ENCODE measurements at regions not wholly inside any gene's neighbourhood (a gene's known extent, or its start where the extent isn't known, plus 50 kb on each side); places are given as distances from the start of the nearest gene placed in this dataset.

- TF ChIP-seq REST (IDR thresholded peaks at IDR 0.05; ENCODE audit: insufficient read depth in 1 of 2, low read depth in 2 of 2, low read length in 2 of 2) (no peak), FOXP2 (optimal IDR thresholded peaks at IDR 0.05; ENCODE audit: borderline replicate concordance, extremely low read depth, extremely low read length, insufficient read depth) (no peak), TAF1 (IDR thresholded peaks at IDR 0.05; ENCODE audit: borderline replicate concordance, insufficient read depth, low read length) (no peak), SIN3A (IDR thresholded peaks at IDR 0.05; ENCODE audit: borderline replicate concordance, insufficient read depth, low read length) (no peak), POLR2AphosphoS5 (IDR thresholded peaks at IDR 0.05; ENCODE audit: low read depth, low read length) (no peak)
These were observed 349.9 kb downstream of the PTPRU start for GRCh38 chr1:29586215-29586614.

GRCh38 chr1:29585656-29586055 lies 349.3 kb downstream of the PTPRU start:
- TF ChIP-seq SIN3A (IDR thresholded peaks at IDR 0.05; ENCODE audit: borderline replicate concordance, insufficient read depth, low read length) = no peak
- TF ChIP-seq FOXP2 (optimal IDR thresholded peaks at IDR 0.05; ENCODE audit: borderline replicate concordance, extremely low read depth, extremely low read length, insufficient read depth) = no peak
- TF ChIP-seq REST (IDR thresholded peaks at IDR 0.05; ENCODE audit: insufficient read depth in 1 of 2, low read depth in 2 of 2, low read length in 2 of 2) = no peak
- TF ChIP-seq TAF1 (IDR thresholded peaks at IDR 0.05; ENCODE audit: borderline replicate concordance, insufficient read depth, low read length) = no peak
- no peak for TF ChIP-seq POLR2AphosphoS5 (IDR thresholded peaks at IDR 0.05; ENCODE audit: low read depth, low read length)

- no peak for TF ChIP-seq FOXP2 (optimal IDR thresholded peaks at IDR 0.05; ENCODE audit: borderline replicate concordance, extremely low read depth, extremely low read length, insufficient read depth)
- no peak for TF ChIP-seq REST (IDR thresholded peaks at IDR 0.05; ENCODE audit: insufficient read depth in 1 of 2, low read depth in 2 of 2, low read length in 2 of 2)
- no peak for TF ChIP-seq TAF1 (IDR thresholded peaks at IDR 0.05; ENCODE audit: borderline replicate concordance, insufficient read depth, low read length)
- TF ChIP-seq SIN3A (IDR thresholded peaks at IDR 0.05; ENCODE audit: borderline replicate concordance, insufficient read depth, low read length) = no peak
- TF ChIP-seq POLR2AphosphoS5 (IDR thresholded peaks at IDR 0.05; ENCODE audit: low read depth, low read length) = no peak
These were observed 348.9 kb downstream of the PTPRU start for GRCh38 chr1:29585201-29585600.

GRCh38 chr1:29584776-29585175 lies 348.5 kb downstream of the PTPRU start:
- TF ChIP-seq POLR2AphosphoS5 (IDR thresholded peaks at IDR 0.05; ENCODE audit: low read depth, low read length) (no peak), TAF1 (IDR thresholded peaks at IDR 0.05; ENCODE audit: borderline replicate concordance, insufficient read depth, low read length) (no peak), FOXP2 (optimal IDR thresholded peaks at IDR 0.05; ENCODE audit: borderline replicate concordance, extremely low read depth, extremely low read length, insufficient read depth) (no peak), REST (IDR thresholded peaks at IDR 0.05; ENCODE audit: insufficient read depth in 1 of 2, low read depth in 2 of 2, low read length in 2 of 2) (no peak), SIN3A (IDR thresholded peaks at IDR 0.05; ENCODE audit: borderline replicate concordance, insufficient read depth, low read length) (no peak)

- no peak for TF ChIP-seq SIN3A (IDR thresholded peaks at IDR 0.05; ENCODE audit: borderline replicate concordance, insufficient read depth, low read length)
- no peak for TF ChIP-seq TAF1 (IDR thresholded peaks at IDR 0.05; ENCODE audit: borderline replicate concordance, insufficient read depth, low read length)
- TF ChIP-seq REST (IDR thresholded peaks at IDR 0.05; ENCODE audit: insufficient read depth in 1 of 2, low read depth in 2 of 2, low read length in 2 of 2) = no peak
- no peak for TF ChIP-seq POLR2AphosphoS5 (IDR thresholded peaks at IDR 0.05; ENCODE audit: low read depth, low read length)
- TF ChIP-seq FOXP2 (optimal IDR thresholded peaks at IDR 0.05; ENCODE audit: borderline replicate concordance, extremely low read depth, extremely low read length, insufficient read depth) = no peak
These were observed 348.0 kb downstream of the PTPRU start for GRCh38 chr1:29584362-29584761.

Data from PFSK-1 (cell line).